ENCODE measurements at regions not wholly inside any gene's neighbourhood (a gene's known extent, or its start where the extent isn't known, plus 50 kb on each side); places are given as distances from the start of the nearest gene placed in this dataset.

GRCh38 chr12:29940811-29941210, 157.1 kb upstream of the TMTC1 start:
- no peak for TF ChIP-seq CTCF (IDR thresholded peaks at IDR 0.05)
- no peak for TF ChIP-seq POLR2A (IDR thresholded peaks at IDR 0.05)
- TF ChIP-seq EP300 (IDR thresholded peaks at IDR 0.05): no peak

All from ovary (tissue), 3 donors.